Chondrocyte (in vitro differentiated cells): ENCODE measurements at regions not wholly inside any gene's neighbourhood (a gene's known extent, or its start where the extent isn't known, plus 50 kb on each side); places are given as distances from the start of the nearest gene placed in this dataset.

Source experiments
- DNase-seq: peaks from one replicate; pipeline ENCODE4 v3.0.0; 2021; ENCODE audit warnings: mixed read lengths, low spot score
- H3K27ac Mint-ChIP-seq: one replicate; pipeline ENCODE4 v1.8.0; 2021; ENCODE audit warnings: mild to moderate bottlenecking, moderate library complexity, mixed read lengths; ENCODE audit not compliant: unreplicated experiment
- H3K27me3 Mint-ChIP-seq: 2 replicates; pipeline ENCODE4 v1.8.0; 2021; ENCODE audit warnings: low read depth, mixed read lengths
- H3K36me3 Mint-ChIP-seq: 2 replicates; pipeline ENCODE4 v1.8.0; 2021; ENCODE audit warnings: low read depth, mixed read lengths
- H3K4me1 Mint-ChIP-seq: 2 replicates; pipeline ENCODE4 v1.8.0; 2021; ENCODE audit warnings: low read depth, mild to moderate bottlenecking, mixed read lengths
- H3K4me3 Mint-ChIP-seq: one replicate; pipeline ENCODE4 v1.8.0; 2021; ENCODE audit warnings: mild to moderate bottlenecking, moderate library complexity, mixed read lengths; ENCODE audit not compliant: unreplicated experiment
- H3K9me3 Mint-ChIP-seq: 2 replicates; pipeline ENCODE4 v1.8.0; 2021; ENCODE audit warnings: low read depth, mixed read lengths
- CTCF ChIP-seq: fragments of 200-600 bp; sonication (generic); IDR thresholded peaks from 2 replicates; pipeline ENCODE4 v1.5.0; 2021; ENCODE audit warnings: antibody characterized with exemption, mild to moderate bottlenecking, moderate library complexity

- H3K27me3 Mint-ChIP-seq, result peaks cover 7% of the 10 kb centered on the region
- no peak for DNase-seq
- H3K9me3 Mint-ChIP-seq, result no peaks in the 10 kb centered on the region
- no peaks in the 10 kb centered on the region for H3K36me3 Mint-ChIP-seq
- no peak for TF ChIP-seq CTCF
- no peak overlapping the region for H3K4me3 Mint-ChIP-seq
- H3K4me1 Mint-ChIP-seq, result no peaks in the 10 kb centered on the region
- H3K27ac Mint-ChIP-seq, result no peak overlapping the region
Observed at GRCh38 chr13:102965802-102966201, 100.4 kb downstream of the SLC10A2 start.

DNA sequence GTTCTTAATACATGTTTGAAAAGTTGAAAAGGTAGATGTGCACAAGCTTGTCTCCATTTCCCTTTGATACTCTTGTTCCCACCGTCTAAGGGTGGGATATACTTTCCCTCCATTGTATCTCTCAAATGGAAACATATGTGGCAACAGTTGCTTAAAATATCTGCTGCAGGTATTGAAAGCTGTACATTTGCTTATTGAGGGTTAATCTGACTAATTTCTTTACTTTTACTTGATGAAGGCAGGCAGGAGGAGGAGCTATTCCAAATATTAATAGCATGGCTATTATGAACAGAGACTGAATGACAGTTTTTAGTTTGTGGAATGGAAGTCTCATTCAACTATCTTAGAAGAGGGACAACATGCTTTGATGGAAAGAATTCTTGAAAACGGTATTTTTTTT lies 103.8 kb downstream of the SLC10A2 start:
- H3K27me3 Mint-ChIP-seq, result peaks cover 8% of the 10 kb centered on the region
- no peak overlapping the region for H3K27ac Mint-ChIP-seq
- H3K4me1 Mint-ChIP-seq, result no peaks in the 10 kb centered on the region
- H3K36me3 Mint-ChIP-seq, result no peaks in the 10 kb centered on the region
- no peak for TF ChIP-seq CTCF
- no peak for DNase-seq
- H3K4me3 Mint-ChIP-seq, result no peak overlapping the region
- no peaks in the 10 kb centered on the region for H3K9me3 Mint-ChIP-seq

DNA sequence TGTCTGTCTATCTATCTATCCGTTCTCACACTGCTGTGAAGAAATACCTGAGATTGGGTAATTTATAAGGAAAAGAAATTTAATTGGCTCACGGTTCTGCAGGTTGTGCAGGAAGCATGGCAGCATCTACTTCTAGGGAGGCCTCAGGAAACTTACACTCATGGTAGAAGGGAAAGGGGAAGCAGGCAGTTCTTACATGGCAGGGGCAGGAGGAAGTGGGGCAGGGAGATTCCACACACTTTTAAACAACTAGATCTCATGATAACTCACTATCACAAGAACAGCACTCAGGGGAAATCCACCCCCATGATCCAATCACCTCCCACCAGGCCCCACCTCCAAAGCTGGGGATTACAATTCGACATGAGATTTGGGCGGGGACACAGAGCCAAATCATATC lies 105.3 kb downstream of the SLC10A2 start:
- no peaks in the 10 kb centered on the region for H3K36me3 Mint-ChIP-seq
- H3K4me1 Mint-ChIP-seq, result no peaks in the 10 kb centered on the region
- H3K27me3 Mint-ChIP-seq, result peaks cover 10% of the 10 kb centered on the region
- no peak for DNase-seq
- H3K9me3 Mint-ChIP-seq, result no peaks in the 10 kb centered on the region
- no peak for TF ChIP-seq CTCF
- no peak overlapping the region for H3K27ac Mint-ChIP-seq
- H3K4me3 Mint-ChIP-seq, result no peak overlapping the region

DNA sequence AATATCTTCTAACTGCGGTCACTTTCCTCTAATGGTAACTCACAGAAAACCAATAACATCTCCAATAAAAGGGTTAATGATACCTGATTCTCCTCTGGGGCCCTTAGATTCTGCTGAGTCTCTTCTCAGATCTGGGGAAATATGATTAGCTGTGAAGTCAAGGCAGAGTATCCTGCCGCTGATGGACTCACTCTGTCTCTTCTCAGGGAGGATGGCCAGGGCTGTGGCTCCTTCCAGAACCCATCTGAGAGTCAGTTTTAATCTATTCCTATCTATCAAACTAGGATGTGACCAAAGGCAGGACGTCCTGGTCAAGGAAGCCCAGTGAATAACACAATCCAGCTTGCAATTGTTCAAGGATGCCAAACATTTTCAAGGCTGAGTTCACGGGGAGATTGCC lies 109.8 kb downstream of the SLC10A2 start:
- no peak for TF ChIP-seq CTCF
- Mint-ChIP-seq H3K27ac (no peak overlapping the region), H3K9me3 (no peaks in the 10 kb centered on the region), H3K27me3 (peaks cover 14% of the 10 kb centered on the region), H3K4me1 (no peaks in the 10 kb centered on the region), H3K36me3 (no peaks in the 10 kb centered on the region), H3K4me3 (no peak overlapping the region)
- DNase-seq, result no peak

DNA sequence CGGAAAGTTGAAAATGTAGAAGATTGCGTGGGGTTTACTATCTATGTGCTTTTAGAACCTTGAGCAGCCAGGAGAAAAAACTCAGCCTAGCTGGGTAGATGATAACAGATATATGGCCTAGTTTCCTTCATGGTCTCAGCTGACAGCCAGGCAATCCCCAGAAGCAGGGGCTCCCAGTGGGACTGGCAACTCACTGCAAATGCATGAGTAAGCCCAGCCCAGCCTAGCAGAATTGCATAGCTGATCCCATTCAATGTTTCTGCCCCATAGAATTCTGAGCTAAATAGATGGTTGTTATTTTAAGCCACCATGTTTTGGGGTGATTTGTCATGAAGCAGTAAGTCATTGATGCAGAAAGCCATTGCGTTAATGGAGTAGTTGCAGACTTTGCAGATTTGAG lies 108.5 kb downstream of the ERCC5 start:
- Mint-ChIP-seq H3K27ac (no peak overlapping the region), H3K4me3 (no peak overlapping the region), H3K36me3 (no peaks in the 10 kb centered on the region), H3K4me1 (no peaks in the 10 kb centered on the region), H3K27me3 (peaks cover 15% of the 10 kb centered on the region), H3K9me3 (no peaks in the 10 kb centered on the region)
- DNase-seq, result no peak
- TF ChIP-seq CTCF, result no peak
